ENCODE measurements at regions not wholly inside any gene's neighbourhood (a gene's known extent, or its start where the extent isn't known, plus 50 kb on each side); places are given as distances from the start of the nearest gene placed in this dataset.

DNA sequence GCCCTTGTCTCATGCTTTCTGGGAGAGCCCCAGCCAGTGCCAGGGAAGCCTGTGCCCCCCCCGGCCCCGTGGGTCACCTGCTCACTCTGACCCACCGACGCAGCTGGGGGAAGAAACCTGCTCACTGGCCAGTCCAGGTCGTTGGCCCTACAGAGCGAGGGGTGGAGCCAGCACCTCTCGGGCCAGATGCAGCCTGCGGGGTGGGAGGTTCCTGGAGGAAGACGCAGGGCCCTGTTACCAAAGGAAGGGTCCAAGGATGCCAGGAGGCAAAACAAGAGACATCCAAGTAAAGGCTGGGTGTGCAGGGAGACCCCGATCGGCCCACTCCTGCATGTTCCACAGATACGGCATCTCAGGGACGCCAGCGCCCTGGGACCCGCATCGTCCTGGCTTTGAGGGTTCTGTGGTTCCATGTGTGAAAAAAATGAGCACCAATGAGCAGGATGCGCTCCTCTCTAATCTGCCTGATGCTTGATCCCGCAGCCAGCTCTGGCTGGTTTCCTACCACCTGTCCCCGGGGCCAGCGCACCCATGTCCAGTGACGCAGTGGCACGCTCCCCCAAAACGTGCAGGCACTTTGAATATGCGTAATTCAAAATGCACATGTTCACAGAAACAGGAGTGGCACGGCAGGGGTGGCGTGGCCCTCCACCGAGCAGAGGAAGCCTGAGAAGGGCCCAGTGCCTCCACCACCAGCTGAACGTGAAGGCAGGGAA, 66.0 kb upstream of the GALNT9 start:
- H3K36me3 ChIP-seq (ENCODE audit: control insufficient read depth, insufficient read depth, low read length), result no peaks in the 10 kb centered on the region
- H3K27ac ChIP-seq (ENCODE audit: insufficient read depth, low read length), result no peak overlapping the region
- no peak overlapping the region for H2AFZ ChIP-seq (ENCODE audit: low read length)
- H3K9me3 ChIP-seq (ENCODE audit: control insufficient read depth, insufficient read depth, low read depth, low read length), result no peaks in the 10 kb centered on the region
- no peak overlapping the region for H3K4me2 ChIP-seq (ENCODE audit: extremely low read depth, insufficient read depth, low read length)
- no peaks in the 10 kb centered on the region for H3K4me1 ChIP-seq (ENCODE audit: control insufficient read depth, extremely low read depth, insufficient read depth, low read length)
- no peak overlapping the region for H3K4me3 ChIP-seq (replicated peaks in 1 of 4; ENCODE audit: control extremely low read depth in 1 of 4, insufficient read depth in 1 of 4, low read depth in 3 of 4, low read length in 4 of 4)
- DNase-seq (ENCODE audit: low read depth in 2 of 2), result no peak
- H3K79me2 ChIP-seq (ENCODE audit: control insufficient read depth, insufficient read depth, low read length), result no peaks in the 10 kb centered on the region
- TF ChIP-seq, protein P1, sequence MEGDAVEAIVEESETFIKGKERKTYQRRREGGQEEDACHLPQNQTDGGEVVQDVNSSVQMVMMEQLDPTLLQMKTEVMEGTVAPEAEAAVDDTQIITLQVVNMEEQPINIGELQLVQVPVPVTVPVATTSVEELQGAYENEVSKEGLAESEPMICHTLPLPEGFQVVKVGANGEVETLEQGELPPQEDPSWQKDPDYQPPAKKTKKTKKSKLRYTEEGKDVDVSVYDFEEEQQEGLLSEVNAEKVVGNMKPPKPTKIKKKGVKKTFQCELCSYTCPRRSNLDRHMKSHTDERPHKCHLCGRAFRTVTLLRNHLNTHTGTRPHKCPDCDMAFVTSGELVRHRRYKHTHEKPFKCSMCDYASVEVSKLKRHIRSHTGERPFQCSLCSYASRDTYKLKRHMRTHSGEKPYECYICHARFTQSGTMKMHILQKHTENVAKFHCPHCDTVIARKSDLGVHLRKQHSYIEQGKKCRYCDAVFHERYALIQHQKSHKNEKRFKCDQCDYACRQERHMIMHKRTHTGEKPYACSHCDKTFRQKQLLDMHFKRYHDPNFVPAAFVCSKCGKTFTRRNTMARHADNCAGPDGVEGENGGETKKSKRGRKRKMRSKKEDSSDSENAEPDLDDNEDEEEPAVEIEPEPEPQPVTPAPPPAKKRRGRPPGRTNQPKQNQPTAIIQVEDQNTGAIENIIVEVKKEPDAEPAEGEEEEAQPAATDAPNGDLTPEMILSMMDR (conservative IDR thresholded peaks at IDR 0.05 in 1 of 2, IDR thresholded peaks at IDR 0.05 in 1 of 2; ENCODE audit: low read depth in 1 of 2, low read length in 2 of 2), result no peak
- no peak for TF ChIP-seq EZH2 (IDR thresholded peaks at IDR 0.05; ENCODE audit: low read length, missing control alignments)
- H4K20me1 ChIP-seq (ENCODE audit: control insufficient read depth, extremely low read depth, insufficient read depth, low read length), result no peaks in the 10 kb centered on the region
- H3K27me3 ChIP-seq (ENCODE audit: control insufficient read depth, insufficient read depth, low read length), result no peaks in the 10 kb centered on the region
- no peak overlapping the region for H3K9ac ChIP-seq (ENCODE audit: insufficient read depth, low read length)

GRCh38 chr12:132393991-132394949, 64.9 kb upstream of the GALNT9 start:
- Histone ChIP-seq H3K9me3 (ENCODE audit: control insufficient read depth, insufficient read depth, low read depth, low read length) (no peaks in the 10 kb centered on the region), H3K4me1 (ENCODE audit: control insufficient read depth, extremely low read depth, insufficient read depth, low read length) (no peaks in the 10 kb centered on the region), H3K4me2 (ENCODE audit: extremely low read depth, insufficient read depth, low read length) (no peak overlapping the region), H4K20me1 (ENCODE audit: control insufficient read depth, extremely low read depth, insufficient read depth, low read length) (no peaks in the 10 kb centered on the region), H3K79me2 (ENCODE audit: control insufficient read depth, insufficient read depth, low read length) (no peaks in the 10 kb centered on the region), H3K27me3 (ENCODE audit: control insufficient read depth, insufficient read depth, low read length) (no peaks in the 10 kb centered on the region), H3K9ac (ENCODE audit: insufficient read depth, low read length) (no peak overlapping the region), H3K27ac (ENCODE audit: insufficient read depth, low read length) (no peak overlapping the region), H3K4me3 (replicated peaks in 1 of 4; ENCODE audit: control extremely low read depth in 1 of 4, insufficient read depth in 1 of 4, low read depth in 3 of 4, low read length in 4 of 4) (no peak overlapping the region), H3K36me3 (ENCODE audit: control insufficient read depth, insufficient read depth, low read length) (no peaks in the 10 kb centered on the region), H2AFZ (ENCODE audit: low read length) (no peak overlapping the region)
- DNase-seq (ENCODE audit: low read depth in 2 of 2), result no peak
- no peak for TF ChIP-seq EZH2 (IDR thresholded peaks at IDR 0.05; ENCODE audit: low read length, missing control alignments)
- TF ChIP-seq, protein P1 (conservative IDR thresholded peaks at IDR 0.05 in 1 of 2, IDR thresholded peaks at IDR 0.05 in 1 of 2; ENCODE audit: low read depth in 1 of 2, low read length in 2 of 2), result no peak

- Histone ChIP-seq H3K27ac (ENCODE audit: insufficient read depth, low read length) (no peak overlapping the region), H3K4me3 (replicated peaks in 1 of 4; ENCODE audit: control extremely low read depth in 1 of 4, insufficient read depth in 1 of 4, low read depth in 3 of 4, low read length in 4 of 4) (no peak overlapping the region), H3K4me1 (ENCODE audit: control insufficient read depth, extremely low read depth, insufficient read depth, low read length) (no peaks in the 10 kb centered on the region), H3K9me3 (ENCODE audit: control insufficient read depth, insufficient read depth, low read depth, low read length) (no peaks in the 10 kb centered on the region), H3K36me3 (ENCODE audit: control insufficient read depth, insufficient read depth, low read length) (no peaks in the 10 kb centered on the region), H3K9ac (ENCODE audit: insufficient read depth, low read length) (no peak overlapping the region), H4K20me1 (ENCODE audit: control insufficient read depth, extremely low read depth, insufficient read depth, low read length) (no peaks in the 10 kb centered on the region), H3K27me3 (ENCODE audit: control insufficient read depth, insufficient read depth, low read length) (peaks cover 5% of the 10 kb centered on the region), H2AFZ (ENCODE audit: low read length) (no peak overlapping the region), H3K4me2 (ENCODE audit: extremely low read depth, insufficient read depth, low read length) (no peak overlapping the region), H3K79me2 (ENCODE audit: control insufficient read depth, insufficient read depth, low read length) (no peaks in the 10 kb centered on the region)
- DNase-seq (ENCODE audit: low read depth in 2 of 2), result no peak
- TF ChIP-seq EZH2 (IDR thresholded peaks at IDR 0.05; ENCODE audit: low read length, missing control alignments), result no peak
- TF ChIP-seq, protein P1 (conservative IDR thresholded peaks at IDR 0.05 in 1 of 2, IDR thresholded peaks at IDR 0.05 in 1 of 2; ENCODE audit: low read depth in 1 of 2, low read length in 2 of 2), result no peak
These were observed 63.9 kb upstream of the GALNT9 start for GRCh38 chr12:132393245-132393795.

Measured in fibroblast of lung (primary cell).